HG03565 (cell line): ENCODE measurements at regions not wholly inside any gene's neighbourhood (a gene's known extent, or its start where the extent isn't known, plus 50 kb on each side); places are given as distances from the start of the nearest gene placed in this dataset.

Experiments used
- ATAC-seq: cut with Tn5 transposase; IDR thresholded peaks from one replicate; pipeline ENCODE4 v1.9.1; 2021; ENCODE audit warnings: mild to moderate bottlenecking, moderate library complexity; ENCODE audit not compliant: unreplicated experiment

GRCh38 chr5:6867712-6868111 lies 154.5 kb downstream of the TENT4A start:
- ATAC-seq: no peak

- no peak for ATAC-seq
Measured at GRCh38 chr5:6868171-6868570, 154.9 kb downstream of the TENT4A start.

GRCh38 chr5:6868575-6869215 lies 155.5 kb downstream of the TENT4A start:
- ATAC-seq: no peak

- ATAC-seq: no peak
Measured at GRCh38 chr5:6869677-6870076, 156.4 kb downstream of the TENT4A start.

- ATAC-seq: no peak
Measured at GRCh38 chr5:6872441-6873160, 159.4 kb downstream of the TENT4A start.

- no peak for ATAC-seq
Measured at GRCh38 chr5:6873359-6873758, 160.1 kb downstream of the TENT4A start.

- no peak for ATAC-seq
Measured at GRCh38 chr5:6875376-6875775, 162.1 kb downstream of the TENT4A start.

GRCh38 chr5:6877986-6878828 lies 165.0 kb downstream of the TENT4A start:
- no peak for ATAC-seq

GRCh38 chr5:6885581-6885980 lies 172.3 kb downstream of the TENT4A start:
- no peak for ATAC-seq

- ATAC-seq: no peak
Measured at GRCh38 chr5:6886866-6887265, 173.6 kb downstream of the TENT4A start.

- ATAC-seq: no peak
Measured at GRCh38 chr5:6889030-6889429, 175.8 kb downstream of the TENT4A start.

- ATAC-seq: no peak
Measured at GRCh38 chr5:6899221-6899620, 186.0 kb downstream of the TENT4A start.

- ATAC-seq: no peak
Measured at GRCh38 chr5:6900247-6901227, 187.3 kb downstream of the TENT4A start.

- no peak for ATAC-seq
Measured at GRCh38 chr5:6902094-6902493, 188.9 kb downstream of the TENT4A start.

- ATAC-seq: no peak
Measured at GRCh38 chr5:6902597-6902996, 189.4 kb downstream of the TENT4A start.

GRCh38 chr5:6903934-6904333 lies 190.7 kb downstream of the TENT4A start:
- ATAC-seq: no peak

GRCh38 chr5:6904860-6905259 lies 191.6 kb downstream of the TENT4A start:
- no peak for ATAC-seq

GRCh38 chr5:6905423-6905822 lies 192.2 kb downstream of the TENT4A start:
- ATAC-seq: no peak

GRCh38 chr5:6905883-6906282 lies 192.7 kb downstream of the TENT4A start:
- no peak for ATAC-seq

- ATAC-seq: no peak
Measured at GRCh38 chr5:6907320-6907918, 194.2 kb downstream of the TENT4A start.
